ENCODE measurements at regions not wholly inside any gene's neighbourhood (a gene's known extent, or its start where the extent isn't known, plus 50 kb on each side); places are given as distances from the start of the nearest gene placed in this dataset.
A peak's percentile ranks its signal among the peaks of the same experiment; 100 is the strongest.

- peak; percentile 18 for DNase-seq
Observed at GRCh38 chr13:76038920-76039716, 403.0 kb downstream of the LMO7 start.

DNA sequence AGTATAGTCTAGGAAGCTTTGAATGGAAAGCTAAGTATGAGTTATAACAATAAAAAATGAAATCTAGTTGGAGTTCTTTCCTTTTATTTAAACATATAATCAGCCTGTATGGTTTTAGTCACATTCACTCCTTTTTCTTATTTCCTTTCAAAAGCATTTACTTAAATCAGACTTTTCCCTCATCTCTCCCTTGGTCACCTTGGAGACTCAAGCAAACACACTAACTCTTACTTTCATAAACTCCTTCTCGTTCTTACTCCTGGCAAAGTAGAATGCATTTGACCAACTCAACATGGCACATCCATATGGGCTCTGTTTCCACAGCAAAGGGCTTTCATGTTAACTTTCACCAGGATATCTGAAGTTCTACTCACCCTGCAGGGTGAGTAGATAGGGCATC lies 400.0 kb downstream of the LMO7 start:
- DNase-seq = no peak

- DNase-seq = no peak
Observed at GRCh38 chr13:76035711-76036110, 399.6 kb downstream of the LMO7 start.

DNA sequence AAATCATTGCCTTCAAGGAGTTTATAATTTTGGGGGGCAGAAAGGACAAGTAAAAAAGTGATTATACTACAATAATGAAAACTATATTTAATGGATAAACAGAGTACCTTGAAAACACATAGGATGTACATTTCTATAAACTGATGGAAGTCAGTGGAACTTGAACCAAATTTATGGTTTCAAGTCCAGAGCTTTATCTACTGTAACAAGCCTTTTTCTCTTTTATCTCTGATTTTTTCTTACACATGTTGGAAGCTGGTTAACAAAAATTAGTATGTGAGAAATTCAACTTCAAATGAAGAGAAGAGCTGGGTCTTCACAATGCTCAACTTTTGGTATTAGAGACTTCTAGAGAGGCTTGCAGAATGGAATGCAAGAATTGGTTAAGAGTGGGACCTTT lies 393.6 kb downstream of the LMO7 start:
- DNase-seq = no peak

DNA sequence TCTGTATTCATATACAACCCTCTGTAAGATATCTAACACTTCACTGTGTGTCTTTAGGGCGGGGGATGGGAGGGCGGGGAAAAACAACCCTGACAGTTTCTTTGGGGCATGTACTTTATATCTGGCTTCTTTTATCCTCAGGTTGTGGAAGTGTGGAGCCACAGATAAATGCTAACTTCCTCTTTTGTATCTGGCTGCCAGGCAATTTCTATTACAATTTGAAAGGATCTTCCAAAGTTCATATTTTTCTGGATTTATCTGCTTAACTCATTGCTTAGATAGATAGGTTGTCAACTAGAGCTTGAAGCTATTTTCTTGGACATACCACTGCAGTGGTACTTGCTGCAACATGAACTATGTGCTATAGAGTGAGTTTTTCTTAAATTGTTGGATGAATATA lies 393.0 kb downstream of the LMO7 start:
- DNase-seq = no peak

DNA sequence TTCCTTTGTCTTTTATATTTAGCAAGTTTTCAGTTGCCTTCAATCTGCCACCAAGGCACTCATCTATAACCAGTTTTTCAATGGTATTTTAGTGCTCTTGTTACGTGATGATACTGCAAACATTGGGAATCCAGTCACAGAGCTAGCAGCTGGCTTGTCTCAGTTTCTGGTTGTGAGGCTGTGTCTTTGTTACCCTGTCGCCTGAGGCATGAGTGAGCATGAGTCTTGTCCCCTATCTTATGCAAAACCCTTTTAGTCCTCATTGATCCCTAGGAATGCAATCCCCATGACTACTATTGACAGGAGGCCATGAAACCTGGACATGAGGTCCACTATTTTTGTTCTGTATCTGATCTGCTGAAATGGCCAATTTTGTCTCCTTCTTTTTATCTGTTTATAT lies 391.0 kb downstream of the LMO7 start:
- DNase-seq = no peak

DNA sequence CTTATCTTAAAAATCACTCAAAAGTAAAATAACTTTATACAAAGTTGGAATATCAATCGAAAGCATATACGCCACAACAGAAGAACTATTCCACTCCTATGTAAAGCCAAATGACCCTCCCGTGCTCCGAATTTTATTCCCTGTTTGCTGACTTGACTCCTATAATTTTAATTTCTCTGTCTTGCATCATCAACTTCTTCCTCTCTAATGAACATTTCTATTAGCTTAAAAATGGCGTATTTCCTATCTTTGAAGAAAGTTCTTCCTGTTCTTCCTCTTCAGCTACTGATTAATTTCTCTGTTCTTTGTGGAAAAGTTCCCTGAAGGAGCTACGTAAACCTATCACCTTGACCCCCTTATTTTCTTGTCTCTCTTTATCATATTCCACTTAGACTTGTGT lies 389.3 kb downstream of the LMO7 start:
- no peak for DNase-seq

DNA sequence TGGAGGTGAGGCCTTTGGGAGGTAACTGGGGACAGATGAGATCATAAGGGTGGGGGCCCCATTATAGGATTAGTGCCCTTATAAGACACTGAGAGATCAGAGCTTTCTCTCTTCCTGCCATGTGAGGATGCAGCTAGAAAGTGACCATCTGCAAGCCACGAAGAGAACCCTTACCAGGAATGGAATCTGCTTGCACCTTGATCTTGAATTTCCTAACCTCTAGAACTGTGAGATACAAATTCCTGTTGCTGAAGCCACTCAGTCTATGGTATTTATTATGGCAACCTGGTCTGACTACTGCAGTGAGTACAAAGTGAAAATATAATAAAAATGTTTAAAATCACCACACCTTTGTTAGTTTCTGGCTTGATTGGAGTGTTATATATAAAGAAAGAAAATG lies 388.0 kb downstream of the LMO7 start:
- no peak for DNase-seq

GRCh38 chr13:76023652-76024051 lies 387.5 kb downstream of the LMO7 start:
- no peak for DNase-seq

DNA sequence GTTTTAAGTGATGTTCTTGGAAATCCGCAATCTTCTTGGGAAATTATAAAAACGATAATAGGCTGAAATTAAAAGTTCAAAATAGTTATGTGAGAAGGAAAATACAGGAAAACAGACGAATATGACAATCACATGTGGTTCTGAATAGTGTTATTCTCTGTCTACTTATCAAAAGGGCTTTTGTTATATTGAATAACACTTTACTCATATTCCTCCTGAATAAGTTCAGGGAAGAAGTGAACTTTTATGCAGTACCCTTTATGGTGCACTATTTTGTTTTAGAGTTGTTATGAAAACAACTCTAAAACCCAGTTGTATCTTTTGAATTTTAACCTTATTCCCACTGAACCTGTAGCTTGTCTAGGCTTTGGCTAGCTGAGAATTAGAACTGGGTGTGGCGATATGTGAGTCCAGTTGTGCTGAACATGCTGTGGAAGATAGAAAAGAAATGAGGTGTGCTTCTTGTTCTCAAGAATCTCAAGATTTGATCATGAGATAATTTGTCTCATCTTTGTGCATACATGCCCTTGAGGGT lies 384.4 kb downstream of the LMO7 start:
- no peak for DNase-seq

DNA sequence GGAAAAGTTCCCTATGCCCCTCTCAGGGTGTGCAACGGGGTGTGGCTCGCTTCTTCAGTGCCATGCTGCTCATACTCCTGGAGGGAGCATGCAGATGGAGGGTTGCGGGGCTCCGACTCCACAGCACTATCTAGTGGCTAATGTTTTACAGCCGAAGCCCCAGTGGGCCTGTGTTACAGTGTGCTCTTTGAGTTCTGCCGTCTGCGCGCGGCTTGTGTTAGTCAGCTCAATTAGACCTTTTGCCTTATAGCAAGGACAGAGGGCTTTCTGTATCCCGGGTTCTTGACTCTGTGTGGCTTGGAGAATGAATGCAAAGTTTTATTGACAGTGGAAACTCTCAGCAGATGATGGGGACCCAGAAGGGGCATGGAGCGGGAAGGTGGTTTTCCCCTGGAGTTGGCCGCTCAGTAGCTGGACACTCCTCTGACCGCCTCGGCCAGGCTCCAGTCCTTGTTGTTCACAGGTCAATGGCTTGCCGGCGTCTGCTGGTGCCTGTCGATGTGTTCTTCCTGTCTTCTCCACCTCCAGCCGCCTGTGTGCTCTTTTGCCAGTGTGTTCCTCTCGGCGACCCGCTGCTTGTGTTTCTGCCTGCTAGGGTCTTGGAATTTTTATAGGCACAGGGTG lies 383.4 kb downstream of the LMO7 start:
- peak; percentile 54 for DNase-seq

DNA sequence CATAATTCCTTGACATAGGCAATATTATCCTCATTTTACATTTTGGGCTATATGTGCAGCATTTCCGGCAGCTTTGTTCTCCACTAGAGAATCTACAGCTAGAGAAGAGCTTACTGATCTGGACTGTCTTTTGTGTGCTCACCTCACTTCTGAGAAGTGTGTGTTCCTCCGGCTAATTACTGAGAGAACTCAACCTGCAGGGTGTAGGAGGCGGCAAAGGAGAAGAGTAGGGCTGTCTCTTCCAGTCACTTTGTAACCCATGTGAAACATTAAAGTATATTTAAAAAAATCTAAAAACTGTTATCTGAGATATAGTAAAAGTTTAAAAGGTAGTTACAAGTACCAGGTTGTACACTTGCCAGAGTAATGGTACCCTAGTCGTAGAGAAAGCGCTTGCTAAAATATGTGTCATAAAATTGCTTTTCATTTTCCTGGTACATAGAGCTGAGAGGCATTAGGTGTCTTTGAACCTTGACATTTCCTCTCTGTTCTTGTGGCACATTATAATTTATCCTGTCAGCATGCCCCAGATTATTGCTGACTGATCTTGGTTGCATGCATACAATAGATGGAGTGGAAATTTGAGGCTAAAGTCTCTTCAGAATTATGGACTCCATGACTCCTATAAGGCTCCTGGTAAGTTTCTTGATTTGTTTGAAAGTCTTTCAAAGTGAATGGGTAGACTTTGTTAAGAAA lies 381.9 kb downstream of the LMO7 start:
- DNase-seq = no peak

- DNase-seq = peak; percentile 38
Observed at GRCh38 chr13:76016799-76017400, 380.8 kb downstream of the LMO7 start.

DNA sequence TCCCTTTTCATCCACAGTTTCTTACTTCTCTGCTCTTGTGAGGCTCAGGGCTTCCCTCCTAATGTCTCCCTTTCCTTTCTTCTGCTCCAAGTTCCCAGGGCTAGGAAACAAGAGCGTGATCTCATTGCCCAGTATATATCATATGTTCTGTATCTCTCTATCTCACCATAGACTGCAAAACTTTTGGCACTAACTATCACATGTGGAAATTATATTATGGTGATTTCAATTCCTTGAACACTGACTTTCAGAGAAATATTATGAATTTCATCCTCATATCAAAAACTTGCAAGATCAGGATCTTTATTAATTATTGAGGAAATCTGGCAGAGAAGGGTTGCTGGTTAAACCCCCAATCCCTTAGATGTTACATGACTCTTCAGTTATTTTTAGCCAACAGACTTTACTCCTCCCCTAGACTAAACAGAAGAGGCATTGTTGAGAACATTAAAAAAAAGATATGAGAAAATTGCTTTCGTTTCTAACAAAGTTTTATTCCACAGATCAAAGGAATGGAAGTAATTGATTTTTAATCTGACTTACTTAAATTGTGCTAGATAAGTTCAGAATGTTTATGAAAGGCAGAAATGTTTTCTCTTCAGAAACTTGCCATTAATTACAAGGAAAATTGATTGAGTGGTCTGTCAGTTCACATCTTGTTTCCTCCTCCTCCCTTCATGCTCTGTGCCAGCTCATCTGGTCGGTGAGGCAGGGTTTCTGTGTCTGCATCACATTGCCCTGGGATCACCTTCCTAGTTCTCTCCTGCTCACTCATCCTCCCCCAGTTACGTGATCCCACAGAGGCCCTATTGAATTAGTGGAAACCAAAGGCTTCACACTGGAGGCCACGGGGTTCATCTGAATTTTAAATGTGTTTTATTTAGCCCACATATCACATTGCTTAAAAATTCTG lies 378.5 kb downstream of the LMO7 start:
- DNase-seq = no peak

- no peak for DNase-seq
Observed at GRCh38 chr13:76012091-76012721, 376.1 kb downstream of the LMO7 start.

DNA sequence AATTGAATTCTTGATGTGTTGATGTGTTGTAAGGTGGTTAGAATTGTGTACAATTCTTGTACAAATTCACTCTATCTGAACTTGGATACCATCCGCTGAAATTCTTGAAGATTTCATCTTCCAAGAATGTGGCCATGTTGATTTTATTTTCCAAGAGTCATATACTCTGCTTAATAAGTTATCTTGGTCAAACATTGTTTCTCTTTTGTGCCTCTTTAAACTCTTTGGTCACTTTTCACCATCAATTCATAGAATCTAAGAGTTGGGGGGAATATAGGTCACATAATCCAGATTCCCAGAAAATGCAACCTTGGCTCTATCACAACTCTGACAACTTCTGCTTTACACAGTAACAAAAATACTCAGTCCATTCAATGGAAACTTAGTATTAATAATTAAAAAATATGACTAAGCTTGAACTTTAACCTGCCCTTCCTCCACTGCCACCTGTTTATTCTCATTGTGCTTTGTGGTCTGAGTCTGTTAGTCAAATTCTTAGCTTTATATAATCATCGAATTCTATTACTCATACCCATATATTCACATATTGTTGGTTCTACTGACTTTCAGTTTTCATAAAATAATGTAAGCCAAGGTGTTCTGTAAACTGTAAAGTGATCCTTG lies 373.2 kb downstream of the LMO7 start:
- DNase-seq = no peak

GRCh38 chr13:76004416-76004815 lies 368.3 kb downstream of the LMO7 start:
- no peak for DNase-seq

- DNase-seq = peak; percentile 4
Observed at GRCh38 chr13:76000131-76000530, 364.0 kb downstream of the LMO7 start.

DNA sequence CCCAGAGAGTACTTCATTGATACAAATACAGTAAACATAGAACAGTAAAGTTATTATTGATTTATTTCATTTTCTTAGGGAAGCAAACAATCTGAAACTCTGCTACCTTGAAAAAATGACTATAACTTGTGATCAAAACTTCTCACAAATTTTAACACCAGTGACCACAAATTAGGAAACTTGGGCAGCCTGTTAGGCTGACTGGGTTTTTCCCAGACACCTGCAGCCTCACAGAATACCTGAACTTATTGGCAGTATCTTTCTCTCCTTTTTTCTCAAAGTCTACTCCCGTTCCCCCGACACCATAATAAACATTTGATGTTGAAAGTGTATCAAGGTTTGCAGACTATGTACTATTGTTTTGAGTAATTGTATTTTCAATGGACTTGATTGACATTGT lies 360.5 kb downstream of the LMO7 start:
- no peak for DNase-seq

- DNase-seq = no peak
Observed at GRCh38 chr13:75995966-75996365, 359.8 kb downstream of the LMO7 start.

DNA sequence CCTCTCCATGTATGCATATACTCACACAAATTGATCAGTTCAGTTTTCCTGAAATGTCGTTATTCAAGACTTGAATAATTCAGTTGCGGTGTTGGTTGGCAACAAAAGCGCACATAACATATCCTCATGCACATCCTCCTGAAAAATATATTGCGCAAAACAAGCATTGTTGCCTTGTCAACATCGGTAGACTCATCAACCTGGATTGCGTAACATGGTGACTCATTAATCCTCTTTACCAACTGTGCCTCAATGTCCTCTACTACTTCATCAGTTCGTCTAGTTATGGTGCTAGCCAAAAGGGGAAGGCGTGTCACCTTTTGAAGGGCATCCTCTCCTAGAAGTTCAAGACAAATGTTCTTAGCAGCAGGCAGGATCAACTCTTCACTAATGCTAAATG lies 357.7 kb downstream of the LMO7 start:
- no peak for DNase-seq

Measured in NCI-H146 (cell line).